ENCODE measurements at regions not wholly inside any gene's neighbourhood (a gene's known extent, or its start where the extent isn't known, plus 50 kb on each side); places are given as distances from the start of the nearest gene placed in this dataset.

- ATAC-seq (ENCODE audit: insufficient read depth, low FRiP score) (no peak), DNase-seq (peak in 1 of 3 donors; percentile 22)
- no peaks in the 10 kb centered on the region for H3K36me3 ChIP-seq (ENCODE audit: control insufficient read depth in 4 of 4, insufficient read depth in 4 of 4, low read length in 4 of 4)
- TF ChIP-seq CTCF (IDR thresholded peaks at IDR 0.05; ENCODE audit: control extremely low read depth, extremely low read depth): no peak
- H3K4me3 ChIP-seq: no peak overlapping the region
- H3K4me1 ChIP-seq (ENCODE audit: control insufficient read depth in 5 of 5, insufficient read depth in 5 of 5, low read length in 5 of 5): peaks cover 0 to 3% (median 1%) of the 10 kb centered on the region in 5 donors
- H3K9me3 ChIP-seq (ENCODE audit: control insufficient read depth in 4 of 4, insufficient read depth in 3 of 4, low read length in 3 of 4): no peaks in the 10 kb centered on the region
- H3K27me3 ChIP-seq (ENCODE audit: control insufficient read depth in 3 of 3, insufficient read depth in 3 of 3, low read length in 2 of 3): no peaks in the 10 kb centered on the region
- H3K27ac ChIP-seq (ENCODE audit: low read depth in 1 of 2, low read length in 1 of 2): no peak overlapping the region
- no peak overlapping the region for H3K9ac ChIP-seq (ENCODE audit: insufficient read depth in 1 of 2, low read length in 2 of 2)
Measured at GRCh38 chr12:91889910-91890309, 255.7 kb downstream of the BTG1 start.

DNA sequence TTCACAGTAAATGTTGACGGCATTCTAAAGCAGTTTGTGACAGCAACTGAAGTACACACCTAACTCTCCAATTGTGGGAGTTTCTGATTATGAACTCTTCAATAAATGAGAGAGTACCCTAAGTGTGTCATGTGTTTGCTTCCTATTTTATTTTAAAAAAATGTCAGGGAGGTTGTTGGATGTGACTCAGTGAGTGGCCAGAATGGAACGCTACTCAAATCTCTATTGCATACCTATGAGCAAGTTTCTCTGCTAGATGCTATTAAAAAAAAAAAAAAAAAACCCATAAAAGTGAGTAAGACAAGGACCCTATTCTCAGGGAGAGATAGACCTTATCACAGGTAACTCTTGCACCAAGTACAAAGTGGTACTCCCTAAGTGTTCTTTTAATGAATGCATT, 256.6 kb downstream of the BTG1 start:
- Histone ChIP-seq H3K27ac (ENCODE audit: low read depth in 1 of 2, low read length in 1 of 2) (no peak overlapping the region), H3K4me3 (no peak overlapping the region), H3K9me3 (ENCODE audit: control insufficient read depth in 4 of 4, insufficient read depth in 3 of 4, low read length in 3 of 4) (no peaks in the 10 kb centered on the region), H3K4me1 (ENCODE audit: control insufficient read depth in 5 of 5, insufficient read depth in 5 of 5, low read length in 5 of 5) (peaks cover 0 to 3% (median 1%) of the 10 kb centered on the region in 5 donors), H3K36me3 (ENCODE audit: control insufficient read depth in 4 of 4, insufficient read depth in 4 of 4, low read length in 4 of 4) (no peaks in the 10 kb centered on the region), H3K9ac (ENCODE audit: insufficient read depth in 1 of 2, low read length in 2 of 2) (no peak overlapping the region), H3K27me3 (ENCODE audit: control insufficient read depth in 3 of 3, insufficient read depth in 3 of 3, low read length in 2 of 3) (no peaks in the 10 kb centered on the region)
- no peak for TF ChIP-seq CTCF (IDR thresholded peaks at IDR 0.05; ENCODE audit: control extremely low read depth, extremely low read depth)
- 86 to 91% methylated on average over 2 of the region's 2 CpGs for WGBS, 2 donors
- no peak for DNase-seq
- no peak for ATAC-seq (ENCODE audit: insufficient read depth, low FRiP score)

DNA sequence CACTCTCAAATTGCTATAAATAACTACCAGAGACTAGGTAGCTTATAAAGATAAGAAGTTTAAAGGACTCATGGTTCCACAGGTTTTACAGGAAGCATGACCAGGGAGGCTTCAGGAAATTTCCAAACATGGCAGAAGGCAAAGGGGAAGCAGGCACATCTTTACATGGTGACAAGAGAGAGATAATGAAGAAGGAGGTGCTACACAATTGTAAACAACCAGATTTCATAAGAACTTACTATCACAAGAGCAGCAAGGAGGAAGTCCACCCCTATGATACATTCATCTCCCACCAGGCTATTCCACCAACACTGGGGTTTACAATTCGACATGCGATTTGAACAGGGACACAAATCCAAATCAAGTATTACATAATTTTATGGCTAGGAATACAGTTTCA, 257.7 kb downstream of the BTG1 start:
- H3K27ac ChIP-seq (ENCODE audit: low read depth in 1 of 2, low read length in 1 of 2): no peak overlapping the region
- no peak for DNase-seq
- H3K36me3 ChIP-seq (ENCODE audit: control insufficient read depth in 4 of 4, insufficient read depth in 4 of 4, low read length in 4 of 4): no peaks in the 10 kb centered on the region
- H3K4me1 ChIP-seq (ENCODE audit: control insufficient read depth in 5 of 5, insufficient read depth in 5 of 5, low read length in 5 of 5): peaks cover 0 to 3% (median 0%) of the 10 kb centered on the region in 5 donors
- H3K9ac ChIP-seq (ENCODE audit: insufficient read depth in 1 of 2, low read length in 2 of 2): no peak overlapping the region
- no peaks in the 10 kb centered on the region for H3K27me3 ChIP-seq (ENCODE audit: control insufficient read depth in 3 of 3, insufficient read depth in 3 of 3, low read length in 2 of 3)
- WGBS, 2 donors: 93 to 95% methylated on average over 2 of the region's 2 CpGs
- no peak for TF ChIP-seq CTCF (IDR thresholded peaks at IDR 0.05; ENCODE audit: control extremely low read depth, extremely low read depth)
- H3K9me3 ChIP-seq (ENCODE audit: control insufficient read depth in 4 of 4, insufficient read depth in 3 of 4, low read length in 3 of 4): no peaks in the 10 kb centered on the region
- H3K4me3 ChIP-seq: no peak overlapping the region
- no peak for ATAC-seq (ENCODE audit: insufficient read depth, low FRiP score)
